IMR-90 (cell line): ENCODE measurements at regions not wholly inside any gene's neighbourhood (a gene's known extent, or its start where the extent isn't known, plus 50 kb on each side); places are given as distances from the start of the nearest gene placed in this dataset.

ENCODE experiments used
- ATAC-seq: fragments of 200-7000 bp; cut with Tn5 transposase; 2 replicates; pipeline ENCODE4 v1.9.1; 2020; ENCODE audit warnings: low read depth, mild to moderate bottlenecking, moderate library complexity
- BruUV-seq: library from RNA; stranded (reverse); fragments of 400-500 nt; replicated peaks from 2 replicates; lab custom pipeline; 2021; lab: Mats Ljungman, UMichigan
- CTCF ChIA-PET: fragments of 300-600 bp; formaldehyde crosslinking; extraction: SDS; loops from one replicate; lab custom pipeline; 2021; ENCODE audit warnings: antibody characterized with exemption; lab: Yijun Ruan, JAX
- POLR2A ChIA-PET: fragments of 300-600 bp; sonication (Branson Sonifier 250); formaldehyde crosslinking; loops from one replicate; lab custom pipeline; 2022; ENCODE audit warnings: antibody characterized with exemption; ENCODE audit not compliant: unreplicated experiment; lab: Charles Lee
- DNase-seq: peaks from one replicate; pipeline ENCODE4 v3.0.0; 2013
- H2AFZ ChIP-seq: replicated peaks from 2 replicates; pipeline ENCODE3; 2013; ENCODE audit warnings: low read length, mild to moderate bottlenecking; ENCODE audit not compliant: poor library complexity
- H2AK5ac ChIP-seq: 2 replicates; pipeline ENCODE4 v1.6.1; 2013; ENCODE audit warnings: low read depth, low read length, inconsistent platforms
- H2AK9ac ChIP-seq: replicated peaks from 2 replicates; pipeline ENCODE3; 2013; ENCODE audit warnings: mild to moderate bottlenecking, low read depth, low read length, moderate library complexity; ENCODE audit not compliant: poor library complexity
- H2BK120ac ChIP-seq: 2 replicates; pipeline ENCODE4 v1.6.1; 2013; ENCODE audit warnings: low read depth, low read length, inconsistent platforms
- H2BK15ac ChIP-seq: 3 replicates; pipeline ENCODE4 v1.6.1; 2013; ENCODE audit warnings: low read depth, low read length, inconsistent platforms
- H2BK20ac ChIP-seq: 2 replicates; pipeline ENCODE4 v1.6.1; 2013; ENCODE audit warnings: low read depth, mild to moderate bottlenecking, inconsistent platforms, low read length, moderate library complexity
- H2BK5ac ChIP-seq: 2 replicates; pipeline ENCODE4 v1.6.1; 2013; ENCODE audit warnings: mild to moderate bottlenecking, low read depth, low read length, inconsistent platforms; ENCODE audit not compliant: poor library complexity, severe bottlenecking
- H3K14ac ChIP-seq: replicated peaks from 2 replicates; pipeline ENCODE4 v1.6.1; 2013; ENCODE audit warnings: low read depth, low read length, inconsistent platforms
- H3K18ac ChIP-seq: 2 replicates; pipeline ENCODE4 v1.6.1; 2013; ENCODE audit warnings: low read depth, low read length, control low read depth
- H3K23ac ChIP-seq: 2 replicates; pipeline ENCODE4 v1.6.1; 2013; ENCODE audit warnings: low read depth, low read length, inconsistent platforms
- H3K27ac ChIP-seq: 2 replicates; pipeline ENCODE4 v1.5.1; 2013; ENCODE audit warnings: mild to moderate bottlenecking, control low read depth, low read length; ENCODE audit not compliant: insufficient read depth
- H3K27me3 ChIP-seq: 2 replicates; pipeline ENCODE4 v1.6.1; 2013; ENCODE audit warnings: low read length; ENCODE audit not compliant: control insufficient read depth, insufficient read depth
- H3K36me3 ChIP-seq: 2 replicates; pipeline ENCODE4 v1.6.1; 2013; ENCODE audit warnings: low read length, mixed read lengths; ENCODE audit not compliant: control insufficient read depth, insufficient read depth
- H3K4ac ChIP-seq: 2 replicates; pipeline ENCODE4 v1.6.1; 2013; ENCODE audit warnings: low read depth, low read length, inconsistent platforms
- H3K4me1 ChIP-seq: 2 replicates; pipeline ENCODE4 v1.6.1; 2013; ENCODE audit warnings: low read length, mixed read lengths; ENCODE audit not compliant: control insufficient read depth, insufficient read depth
- H3K4me2 ChIP-seq: 2 replicates; pipeline ENCODE4 v1.6.1; 2013; ENCODE audit warnings: low read depth, mild to moderate bottlenecking, control low read depth, low read length, moderate library complexity
- H3K4me3 ChIP-seq: 2 replicates; pipeline ENCODE4 v1.5.1; 2013; ENCODE audit warnings: low read depth, mild to moderate bottlenecking, control low read depth, low read length, moderate library complexity; ENCODE audit not compliant: insufficient read depth
- H3K56ac ChIP-seq: 2 replicates; pipeline ENCODE4 v1.6.1; 2013; ENCODE audit warnings: low read length, inconsistent platforms; ENCODE audit not compliant: insufficient read depth; ENCODE audit errors: extremely low read depth
- H3K79me1 ChIP-seq, 2 experiments: 2 replicates each; pipeline ENCODE4 v1.6.1; 2013; ENCODE audit warnings: low read length in 2 of 2, inconsistent platforms in 1 of 2, low read depth in 1 of 2
- H3K9ac ChIP-seq: 2 replicates; pipeline ENCODE4 v1.6.1; 2013; ENCODE audit warnings: low read depth, low read length, control low read depth
- H3K9me1 ChIP-seq: 2 replicates; pipeline ENCODE4 v1.6.1; 2013; ENCODE audit warnings: low read length, inconsistent platforms; ENCODE audit not compliant: insufficient read depth
- H3K9me3 ChIP-seq: 2 replicates; pipeline ENCODE4 v1.6.1; 2013; ENCODE audit warnings: low read length; ENCODE audit not compliant: control insufficient read depth, insufficient read depth
- H4K20me1 ChIP-seq: 2 replicates; pipeline ENCODE4 v1.6.1; 2013; ENCODE audit warnings: low read length, inconsistent platforms; ENCODE audit not compliant: insufficient read depth
- H4K5ac ChIP-seq: 2 replicates; pipeline ENCODE4 v1.6.1; 2013; ENCODE audit warnings: mild to moderate bottlenecking, low read depth, low read length, control low read depth
- H4K8ac ChIP-seq, 2 experiments: 2 replicates each; pipeline ENCODE4 v1.6.1; 2013; ENCODE audit warnings: low read depth in 2 of 2, low read length in 2 of 2, control low read depth in 1 of 2, inconsistent platforms in 1 of 2
- H4K91ac ChIP-seq: 2 replicates; pipeline ENCODE4 v1.6.1; 2013; ENCODE audit warnings: low read depth, low read length, inconsistent platforms; ENCODE audit not compliant: insufficient read depth
- BHLHE40 ChIP-seq: fragments of 150-350 bp; IDR thresholded peaks from 2 replicates; pipeline ENCODE4 v1.6.1; 2016; ENCODE audit warnings: mild to moderate bottlenecking, low read depth, low read length
- CHD1 ChIP-seq: IDR thresholded peaks from 2 replicates; pipeline ENCODE4 v1.6.1; 2012; ENCODE audit warnings: low read depth, low read length, improper control_type of control experiment
- CTCF ChIP-seq: conservative IDR thresholded peaks from 2 replicates; pipeline ENCODE4 v1.5.1; 2012; ENCODE audit warnings: mild to moderate bottlenecking, low read depth, low read length, improper control_type of control experiment
- ELK1 ChIP-seq: fragments of 150-350 bp; IDR thresholded peaks from 2 replicates; pipeline ENCODE4 v1.6.1; 2016; ENCODE audit warnings: low read depth, mild to moderate bottlenecking, low read length, moderate library complexity, borderline replicate concordance
- FOS ChIP-seq: fragments of 150-350 bp; IDR thresholded peaks from 2 replicates; pipeline ENCODE4 v1.6.1; 2016; ENCODE audit warnings: low read depth, low read length
- MAFK ChIP-seq: IDR thresholded peaks from 2 replicates; pipeline ENCODE4 v1.6.1; 2012; ENCODE audit warnings: low read depth, low read length, improper control_type of control experiment
- MAZ ChIP-seq: IDR thresholded peaks from 2 replicates; pipeline ENCODE4 v1.6.1; 2012; ENCODE audit warnings: low read depth, mild to moderate bottlenecking, low read length, improper control_type of control experiment, moderate library complexity, borderline replicate concordance
- NFE2L2 ChIP-seq: fragments of 150-350 bp; IDR thresholded peaks from 2 replicates; pipeline ENCODE4 v1.6.1; 2016; ENCODE audit warnings: low read depth, mild to moderate bottlenecking, low read length
- POLR2A ChIP-seq: IDR thresholded peaks from 2 replicates; pipeline ENCODE4 v1.6.1; 2012; ENCODE audit warnings: mild to moderate bottlenecking, low read depth, low read length
- RAD21 ChIP-seq: IDR thresholded peaks from 2 replicates; pipeline ENCODE4 v1.6.1; 2012; ENCODE audit warnings: low read length, improper control_type of control experiment
- RCOR1 ChIP-seq: IDR thresholded peaks from 2 replicates; pipeline ENCODE4 v1.6.1; 2012; ENCODE audit warnings: mild to moderate bottlenecking, low read length, improper control_type of control experiment; ENCODE audit not compliant: insufficient replicate concordance
- RFX5 ChIP-seq: IDR thresholded peaks from 2 replicates; pipeline ENCODE4 v1.8.0; 2012; ENCODE audit warnings: low read depth, mild to moderate bottlenecking, low read length, moderate library complexity
- SMC3 ChIP-seq: fragments of 150-350 bp; IDR thresholded peaks from 2 replicates; pipeline ENCODE4 v1.6.1; 2016; ENCODE audit warnings: low read depth, mild to moderate bottlenecking, antibody characterized with exemption, low read length, moderate library complexity
- USF2 ChIP-seq: fragments of 150-350 bp; IDR thresholded peaks from 2 replicates; pipeline ENCODE4 v1.6.1; 2017; ENCODE audit warnings: mild to moderate bottlenecking, antibody characterized with exemption, low read length, low read depth
- WGBS, 2 experiments: methylation state at CpG; one replicate each; pipeline versions ENCODE4 v1.1.5 to v1.1.7; 2013; ENCODE audit warnings: missing lambda C conversion rate in 2 of 2; ENCODE audit not compliant: insufficient read length in 1 of 2; ENCODE audit errors: extremely low coverage in 2 of 2; 5-methylcytosine and 5-hydroxymethylcytosine counted together
- dilution Hi-C: fragments of 300-500 bp; cut with HindIII; formaldehyde crosslinking; loops from one replicate; pipeline ENCODE4 v1.14.3; 2018; ENCODE audit warnings: low sequenced_read_pairs; ENCODE audit not compliant: unreplicated experiment
- in situ Hi-C: fragments of 300-500 bp; cut with MboI; formaldehyde crosslinking; loops from 3 replicates; pipeline ENCODE4 v1.14.3; 2019; ENCODE audit warnings: low sequenced_read_pairs, inconsistent platforms, mixed read lengths
- intact Hi-C: fragments of 100-400 bp; cut with micrococcal nuclease; formaldehyde crosslinking; loops from 2 replicates; pipeline ENCODE4 v1.10.0; 2022

- Histone ChIP-seq H3K27me3 (peaks cover 20% of the 10 kb centered on the region), H2BK15ac (no peak overlapping the region), H2BK5ac (no peak overlapping the region), H4K91ac (no peak overlapping the region), H4K5ac (no peak overlapping the region), H3K4me1 (no peaks in the 10 kb centered on the region), H3K14ac (no peak overlapping the region), H3K36me3 (no peaks in the 10 kb centered on the region), H2BK120ac (no peak overlapping the region), H2BK20ac (no peak overlapping the region), H3K9me1 (no peaks in the 10 kb centered on the region), H4K20me1 (no peaks in the 10 kb centered on the region), H3K9ac (no peak overlapping the region), H4K8ac (no peak overlapping the region), H3K18ac (no peak overlapping the region), H3K9me3 (peaks cover 2% of the 10 kb centered on the region; the same call in 1 of the 2 replicates), H2AK9ac (no peak overlapping the region), H3K79me1 (no peaks in the 10 kb centered on the region), H2AFZ (no peak overlapping the region), H3K4ac (no peak overlapping the region), H3K4me3 (no peak overlapping the region), H3K27ac (no peak overlapping the region), H3K56ac (no peak overlapping the region), H3K4me2 (no peak overlapping the region), H2AK5ac (no peak overlapping the region), H3K23ac (no peak overlapping the region)
- no peak for DNase-seq
- intact Hi-C loops (no loop called here), in situ Hi-C loops (no loop called here), dilution Hi-C loops (no loop called here)
- 47% methylated on average over 3 of the region's 9 CpGs; no CpG with 5 or more reads in 1 of the 2 experiments for WGBS, 2 experiments
- ATAC-seq, result no peak
- CTCF ChIA-PET, result no interaction called here
- no TSS peak for BruUV-seq
- TF ChIP-seq USF2 (no peak), ELK1 (no peak), MAFK (no peak), POLR2A (no peak), RAD21 (no peak), CHD1 (no peak), MAZ (no peak), FOS (no peak), NFE2L2 (no peak), SMC3 (no peak), CTCF (no peak), BHLHE40 (no peak), RCOR1 (no peak), RFX5 (no peak)
- POLR2A ChIA-PET, result no interaction called here
Observed at GRCh38 chr4:151882072-151882803, 121.4 kb upstream of the GATB start.
